Urothelium cell line (cell line): ENCODE measurements at regions not wholly inside any gene's neighbourhood (a gene's known extent, or its start where the extent isn't known, plus 50 kb on each side); places are given as distances from the start of the nearest gene placed in this dataset.
"Not testable (repeated sequence)": the region's sequence is repeated elsewhere in the genome, so short reads cannot be mapped to it uniquely, and the experiment has no call there.

Experiments used
- DNase-seq: peaks from one replicate; pipeline ENCODE4 v3.0.0; 2011; ENCODE audit warnings: low spot score, mixed read lengths
- FAIRE-seq: peaks from 2 replicates; lab custom pipeline; 2011; peaks lifted over from hg19 to GRCh38; lab: Jason Lieb, UNC

DNA sequence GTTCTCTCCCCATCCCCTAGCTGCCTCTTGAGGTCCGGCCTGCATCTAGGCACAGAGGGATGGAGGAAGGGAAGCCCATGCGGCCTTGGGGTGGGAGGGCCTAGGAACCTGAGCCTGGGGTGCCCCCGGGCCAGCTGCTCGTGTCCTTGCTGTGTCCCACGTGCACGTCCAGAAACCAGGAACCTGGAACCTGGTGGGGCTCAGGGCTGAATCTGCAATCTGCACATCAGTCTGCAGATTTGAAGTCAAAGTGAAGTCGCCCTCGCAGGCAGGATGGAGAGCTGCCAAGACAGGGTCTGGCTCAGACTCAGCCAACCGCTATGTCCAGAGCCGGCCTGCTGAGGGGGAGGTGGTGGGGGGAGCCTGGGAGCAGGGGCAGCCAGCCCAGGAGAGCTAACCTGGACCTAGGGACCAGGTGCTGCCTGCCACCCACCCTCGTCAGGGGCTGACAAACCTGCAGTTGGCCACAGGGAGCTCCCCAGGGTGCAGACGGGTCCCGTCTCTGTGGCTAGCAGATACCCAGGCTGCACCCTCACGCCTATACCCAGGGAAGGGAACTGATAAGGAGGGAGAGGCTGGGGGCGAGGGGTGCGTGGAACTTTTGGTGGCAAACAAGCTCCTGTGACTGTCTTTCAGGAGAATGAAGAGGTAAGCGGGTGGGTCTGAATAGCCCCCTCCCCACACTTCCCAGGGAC, 103.5 kb upstream of the SIMC1 start:
- no peak for DNase-seq
- no peak for FAIRE-seq

DNA sequence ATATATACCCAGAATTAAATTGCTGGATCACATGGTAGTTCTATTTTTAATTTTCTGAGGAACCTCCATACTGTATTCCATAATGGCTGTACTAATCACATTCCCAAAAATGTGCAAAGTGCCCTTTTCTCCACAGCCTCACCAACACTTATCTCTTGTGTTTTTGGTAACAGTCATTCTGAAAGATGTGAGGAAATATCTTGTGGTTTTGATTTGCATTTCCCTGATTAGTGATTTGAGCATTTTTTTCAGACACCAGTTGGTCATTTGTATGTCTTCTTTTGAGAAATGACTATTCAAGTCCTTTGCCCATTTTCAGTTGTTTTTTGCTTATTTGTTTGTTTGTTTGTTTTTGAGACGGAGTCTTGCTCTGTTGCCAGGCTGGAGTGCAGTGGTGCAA, 98.1 kb upstream of the SIMC1 start:
- not testable (repeated sequence) for FAIRE-seq

DNA sequence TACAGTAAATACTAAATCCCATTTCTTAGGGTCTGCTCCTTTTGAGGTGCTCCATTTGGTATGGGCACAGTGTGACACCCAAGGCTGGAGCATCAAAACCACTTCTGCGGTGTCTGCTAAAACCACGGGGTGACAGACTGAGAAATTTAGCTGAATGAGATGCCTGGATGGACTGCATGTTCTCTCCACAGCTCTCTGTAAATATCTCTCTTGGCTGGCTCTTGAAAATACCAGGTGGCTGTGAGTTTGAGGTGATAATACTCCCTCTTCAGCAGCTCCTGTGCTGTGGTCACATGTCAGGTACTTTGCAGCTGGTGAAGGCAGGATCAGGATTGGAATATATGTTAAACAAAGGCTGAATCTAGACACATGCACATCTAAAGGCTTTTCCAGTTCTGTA, 93.7 kb upstream of the SIMC1 start:
- FAIRE-seq: no peak
- no peak for DNase-seq

More for the DNA sequence above, 98.1 kb upstream of the SIMC1 start:
- DNase-seq: not testable (repeated sequence)

DNA sequence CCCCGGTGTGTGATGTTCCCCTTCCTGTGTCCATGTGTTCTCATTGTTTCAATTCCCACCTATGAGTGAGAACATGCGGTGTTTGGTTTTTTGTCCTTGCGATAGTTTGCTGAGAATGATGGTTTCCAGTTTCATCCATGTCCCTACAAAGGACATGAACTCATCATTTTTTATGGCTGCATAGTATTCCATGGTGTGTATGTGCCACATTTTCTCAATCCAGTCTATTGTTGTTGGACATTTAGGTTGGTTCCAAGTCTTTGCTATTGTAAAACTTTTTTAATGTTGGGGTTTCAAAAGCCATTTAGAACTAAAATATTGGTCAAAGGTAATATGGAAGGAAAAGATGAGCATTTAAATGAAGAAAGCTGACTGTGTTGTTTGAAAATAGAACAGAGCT, 88.3 kb upstream of the SIMC1 start:
- not testable (repeated sequence) for DNase-seq, FAIRE-seq

DNA sequence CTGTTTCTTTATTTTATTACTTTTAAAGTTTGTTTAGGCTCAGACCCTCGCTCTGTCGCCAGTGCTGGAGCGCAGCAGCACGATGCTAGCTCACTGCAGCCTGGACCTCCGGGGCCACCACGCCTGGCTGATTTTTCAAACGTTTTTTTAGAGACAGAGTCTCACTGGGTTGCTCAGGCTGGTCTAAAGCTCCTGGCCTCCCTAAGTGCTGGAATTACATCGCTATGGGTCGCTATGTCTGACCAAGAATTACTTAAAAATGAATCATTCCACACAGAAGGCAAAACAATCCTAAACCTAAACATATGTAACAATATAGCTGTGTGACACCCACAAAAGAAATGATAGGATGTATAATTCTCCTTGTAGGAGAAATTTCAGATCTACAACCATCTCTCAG, 86.9 kb upstream of the SIMC1 start:
- DNase-seq: no peak
- no peak for FAIRE-seq

DNA sequence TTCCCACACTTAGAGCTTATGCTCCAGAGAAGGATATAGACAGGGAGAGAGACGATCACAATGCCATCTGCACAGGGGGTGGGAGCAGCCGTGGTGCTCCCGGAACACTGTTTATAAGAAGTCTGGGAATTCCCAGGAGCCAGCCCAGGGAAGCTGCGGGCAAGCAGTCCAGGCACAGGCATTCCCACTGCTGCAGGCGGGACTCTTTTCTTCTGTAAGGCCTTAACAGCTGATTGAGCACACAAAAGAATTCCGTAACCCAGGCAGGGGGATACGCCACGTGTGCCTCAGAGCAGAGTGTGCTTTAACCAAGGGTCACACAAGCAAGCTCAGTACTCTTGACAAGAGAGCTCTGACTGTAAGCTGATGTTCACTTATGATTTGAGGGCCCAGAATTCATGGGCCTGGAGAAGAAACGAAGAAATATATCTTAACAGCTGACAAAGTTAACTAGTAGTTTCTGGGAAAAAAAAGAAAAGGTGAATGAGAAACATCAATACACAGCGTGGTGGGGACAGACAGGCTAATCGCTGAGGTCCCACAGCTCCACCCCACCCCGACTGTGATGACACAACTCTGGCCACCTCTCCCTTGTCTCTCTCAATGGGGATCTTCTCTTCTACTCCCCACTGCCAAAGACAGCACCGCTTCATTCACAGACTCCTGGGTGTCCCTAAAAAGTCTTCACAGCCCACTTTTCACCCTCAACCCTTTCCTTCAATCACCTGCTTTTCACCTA, 85.9 kb upstream of the SIMC1 start:
- no peak for DNase-seq
- no peak for FAIRE-seq

DNA sequence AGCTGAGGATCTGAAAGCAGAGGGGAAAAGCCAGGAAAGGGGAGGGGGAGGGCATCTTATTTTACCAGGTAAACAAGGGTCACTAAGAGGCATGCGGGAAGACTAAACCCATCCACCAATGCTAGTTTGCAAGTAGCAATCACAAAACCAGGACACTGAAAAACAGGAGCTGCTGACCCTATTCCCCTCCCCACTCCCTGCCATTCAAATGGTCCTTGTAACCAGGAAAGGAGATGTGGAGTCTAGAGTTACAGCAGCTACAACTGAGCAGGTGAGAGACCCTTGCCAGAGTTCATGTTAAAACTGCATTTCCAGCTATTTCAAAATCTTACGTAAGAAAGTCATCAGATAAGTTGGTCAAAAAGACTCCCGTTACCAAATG, 85.3 kb upstream of the SIMC1 start:
- DNase-seq: no peak
- FAIRE-seq: no peak

DNA sequence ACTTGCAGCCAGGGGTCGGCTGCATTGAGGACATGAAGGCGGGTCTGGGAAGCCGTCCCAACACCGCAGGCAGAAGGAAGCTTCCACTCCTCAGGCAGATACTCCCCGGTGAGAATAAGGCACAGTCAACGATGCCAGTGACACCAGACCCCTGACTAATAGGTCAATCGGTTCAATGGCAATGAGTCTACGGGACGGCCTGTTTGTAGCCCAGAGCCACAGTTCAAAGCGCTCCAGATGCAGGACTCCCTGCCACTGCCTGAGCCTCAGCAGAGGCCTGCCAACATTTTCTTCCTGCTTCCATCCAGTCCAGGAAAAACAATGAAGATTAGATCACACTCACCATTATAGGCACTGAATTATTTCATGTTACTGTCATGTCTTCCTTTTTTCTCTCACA, 84.5 kb upstream of the SIMC1 start:
- FAIRE-seq (no peak), DNase-seq (no peak)

DNA sequence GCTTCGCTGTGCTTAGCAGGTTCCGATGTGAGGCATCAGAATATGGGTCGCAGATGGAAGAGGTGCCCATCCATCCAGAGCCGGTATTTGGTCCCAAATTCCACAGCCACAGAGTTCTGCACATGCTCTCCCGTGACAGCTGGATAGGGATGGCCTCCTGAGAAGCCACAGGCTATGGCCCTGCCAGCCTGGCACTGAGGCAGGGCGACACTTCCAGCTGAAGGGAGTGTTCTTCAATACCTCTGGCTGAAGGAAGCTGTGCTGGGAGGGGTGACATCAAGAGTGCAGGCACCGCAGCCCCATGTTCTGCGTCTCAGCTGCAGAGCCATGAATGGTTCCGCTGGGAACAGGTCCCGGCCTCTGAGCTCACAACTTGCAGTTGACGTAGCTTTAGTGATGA, 83.4 kb upstream of the SIMC1 start:
- DNase-seq (no peak), FAIRE-seq (no peak)

DNA sequence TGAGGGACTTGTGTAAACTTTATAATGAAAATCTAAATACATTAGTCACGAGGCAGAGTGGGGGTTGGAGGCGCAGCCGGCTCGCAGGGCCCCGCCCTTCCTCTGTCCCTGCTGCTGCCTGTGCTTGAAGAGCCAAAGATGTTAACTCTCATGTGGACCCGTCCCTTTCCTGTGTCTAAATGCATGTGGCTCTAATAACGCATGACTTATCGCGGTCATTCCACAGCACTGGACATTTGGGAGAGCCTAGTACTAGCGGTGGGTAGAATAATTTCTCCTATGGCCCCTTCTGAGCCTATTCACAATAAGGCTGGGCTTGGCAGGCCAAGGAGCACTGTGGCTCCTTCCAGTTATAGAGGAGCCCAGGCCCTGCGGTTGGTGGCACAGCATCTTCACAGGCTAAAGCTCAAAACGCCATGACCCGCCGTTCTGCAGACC, 82.3 kb upstream of the SIMC1 start:
- no peak for DNase-seq
- FAIRE-seq: no peak

DNA sequence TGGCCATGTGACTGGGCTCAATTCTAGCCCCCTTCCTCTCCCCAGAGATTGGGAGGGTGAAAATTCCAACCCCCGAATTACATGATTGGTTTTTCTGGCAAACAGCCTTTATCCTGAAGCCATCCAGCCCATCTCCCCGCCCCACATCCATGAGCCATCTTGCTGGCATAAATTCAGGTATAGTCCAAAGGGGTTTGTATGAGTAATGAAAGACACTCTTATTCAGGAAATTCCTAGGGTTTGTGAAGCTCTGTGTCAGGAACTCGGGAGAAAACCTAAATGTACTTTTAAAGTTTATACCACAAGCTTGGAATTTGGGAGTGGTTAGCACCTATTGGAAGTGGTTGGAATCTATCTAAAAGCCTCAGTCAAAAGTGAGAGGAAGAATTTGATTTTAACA, 80.6 kb upstream of the SIMC1 start:
- FAIRE-seq (no peak), DNase-seq (peak; percentile 50)

DNA sequence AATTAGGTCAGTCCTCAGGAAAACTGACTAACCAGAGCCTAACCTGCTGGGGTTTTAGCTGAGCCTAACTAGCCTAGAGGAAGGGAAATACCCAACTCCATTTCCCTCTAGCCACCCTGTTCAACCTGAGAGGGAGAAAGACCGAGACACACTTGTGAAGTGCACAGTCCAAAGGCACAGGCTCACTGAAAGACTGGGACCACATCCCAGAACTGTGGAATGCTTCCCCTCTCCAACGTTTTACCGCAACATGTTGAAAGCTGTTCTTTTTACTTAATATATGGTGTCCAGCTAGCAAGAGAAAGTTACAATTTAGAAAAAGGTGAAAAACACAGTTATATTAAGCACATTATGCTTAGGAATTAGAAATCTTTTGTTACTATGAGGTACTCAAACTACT, 76.8 kb upstream of the SIMC1 start:
- DNase-seq (no peak), FAIRE-seq (no peak)

DNA sequence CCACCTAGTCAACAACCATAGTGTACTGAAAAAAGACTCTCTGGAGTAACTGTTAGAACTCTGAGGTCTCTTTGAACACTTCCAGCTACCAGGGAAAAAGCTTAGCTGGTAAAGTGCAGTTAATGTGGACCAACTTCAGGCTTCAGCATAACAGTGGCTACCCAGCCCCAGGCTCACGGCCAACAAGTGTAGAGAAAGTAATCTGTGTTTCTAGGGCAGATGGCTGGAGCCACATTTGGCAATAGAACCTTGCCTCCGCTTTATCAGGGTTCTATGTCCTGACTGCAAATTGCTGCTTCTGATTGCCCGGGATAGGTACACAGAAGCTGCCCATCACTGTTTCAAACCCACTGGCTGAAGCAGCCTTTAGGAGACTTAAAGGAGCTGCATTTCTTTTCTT, 76.0 kb upstream of the SIMC1 start:
- DNase-seq (no peak), FAIRE-seq (no peak)

DNA sequence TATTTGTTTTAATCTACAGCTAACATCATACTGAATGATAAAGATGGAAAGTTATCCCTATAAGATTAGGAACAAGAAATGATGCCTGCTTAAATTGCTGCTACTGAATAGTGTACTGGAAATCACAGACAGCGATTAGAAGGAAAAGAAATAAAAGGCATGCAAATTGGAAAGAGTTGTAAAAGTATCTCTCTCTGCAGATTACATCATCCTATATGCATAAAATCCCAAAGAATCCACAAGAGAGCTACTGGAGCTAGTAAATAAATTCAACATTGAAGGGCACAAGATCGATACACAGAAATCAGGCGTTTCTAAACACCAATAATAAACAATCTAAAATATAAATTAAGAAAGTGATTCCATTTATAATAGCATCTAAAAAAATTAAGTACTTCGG, 75.3 kb upstream of the SIMC1 start:
- FAIRE-seq: no peak

DNA sequence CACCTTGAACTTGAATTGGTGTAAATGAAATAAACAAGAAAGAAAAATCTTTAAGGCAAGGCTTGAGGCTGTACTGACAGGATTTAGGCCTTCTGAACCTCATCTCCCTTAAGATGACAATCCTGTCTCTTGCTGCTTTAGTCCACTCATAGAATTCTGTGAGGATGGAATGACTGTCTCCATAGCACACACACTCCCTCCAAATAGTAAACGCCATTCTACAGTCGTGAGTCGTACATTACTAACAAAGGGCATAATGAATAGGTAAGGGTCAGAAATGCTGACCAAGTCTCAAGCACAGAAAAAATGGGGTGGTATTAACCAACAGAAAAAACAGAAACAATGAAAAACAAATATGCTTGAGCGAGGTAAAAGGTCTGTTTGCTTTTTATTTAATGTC, 71.8 kb upstream of the SIMC1 start:
- DNase-seq (no peak), FAIRE-seq (no peak)

More for the DNA sequence above, 75.3 kb upstream of the SIMC1 start:
- DNase-seq: no peak

DNA sequence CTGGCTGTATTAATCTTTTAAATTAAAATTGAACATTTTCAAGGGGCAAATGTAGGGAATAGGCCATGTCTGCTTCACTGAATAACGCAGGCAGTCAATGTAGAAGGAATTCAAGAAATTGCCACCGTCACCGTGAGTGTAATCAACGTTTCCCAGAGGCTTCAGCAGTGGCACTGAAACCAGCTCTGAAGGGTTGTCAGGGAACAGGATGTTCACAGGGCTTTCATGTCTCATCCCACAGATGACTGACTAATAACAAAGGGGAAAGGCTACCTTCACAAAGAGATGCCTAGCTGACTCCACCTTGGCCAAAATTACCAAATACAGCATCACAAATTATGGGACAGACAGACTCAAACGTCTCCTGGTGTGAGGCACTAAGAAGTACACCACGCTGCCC, 70.4 kb upstream of the SIMC1 start:
- FAIRE-seq: no peak

DNA sequence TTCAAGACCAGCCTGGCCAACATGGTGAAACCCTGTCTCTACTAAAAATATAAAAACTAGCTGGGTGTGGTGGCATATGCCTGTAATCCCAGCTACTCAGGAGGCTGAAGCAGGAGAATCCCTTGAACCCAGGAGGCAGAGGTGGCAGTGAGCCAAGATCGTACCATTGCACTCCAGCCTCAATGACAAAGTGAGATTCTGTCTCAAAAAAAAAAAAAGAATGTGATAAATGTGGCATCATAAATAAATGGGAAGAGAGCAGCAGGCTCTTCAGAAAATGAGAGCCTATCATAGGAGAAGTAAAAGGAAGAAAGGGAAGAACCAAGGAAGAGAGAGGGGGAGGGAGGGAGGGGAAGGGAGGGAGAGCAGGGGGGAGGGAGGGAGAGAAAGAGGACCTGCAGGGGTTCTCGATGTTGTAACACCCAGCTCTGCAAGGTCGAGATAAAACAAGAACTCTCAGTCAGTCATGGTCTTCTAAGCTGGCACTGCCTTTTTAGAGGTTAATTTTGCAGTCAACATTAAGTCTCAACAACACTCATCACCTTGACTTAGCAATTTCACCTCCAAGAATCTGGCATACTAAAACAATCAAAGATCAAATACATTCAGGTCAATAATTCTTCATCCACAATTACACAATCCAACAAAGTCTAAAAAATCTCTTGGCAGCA, 68.7 kb upstream of the SIMC1 start:
- DNase-seq (no peak), FAIRE-seq (no peak)

More for the DNA sequence above, 70.4 kb upstream of the SIMC1 start:
- no peak for DNase-seq

DNA sequence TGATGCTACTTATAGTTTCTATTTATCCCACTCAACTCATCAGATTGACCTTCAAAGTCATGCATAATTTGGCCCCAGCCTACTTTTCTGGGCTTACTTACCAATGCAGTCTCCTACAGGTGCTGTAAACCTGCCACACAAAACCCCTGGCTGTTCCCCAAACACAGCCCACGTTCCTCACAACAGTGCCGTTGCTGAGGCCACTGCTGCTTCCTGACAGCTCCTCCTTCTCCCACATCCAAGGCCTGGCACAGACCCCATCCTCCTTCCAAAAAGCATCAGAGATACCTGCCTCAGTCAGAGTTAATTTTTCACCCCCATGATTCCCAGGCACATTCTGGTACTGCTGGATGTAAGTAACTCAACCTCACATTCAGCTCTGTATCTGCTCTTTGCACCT, 68.1 kb upstream of the SIMC1 start:
- FAIRE-seq: no peak
- no peak for DNase-seq

DNA sequence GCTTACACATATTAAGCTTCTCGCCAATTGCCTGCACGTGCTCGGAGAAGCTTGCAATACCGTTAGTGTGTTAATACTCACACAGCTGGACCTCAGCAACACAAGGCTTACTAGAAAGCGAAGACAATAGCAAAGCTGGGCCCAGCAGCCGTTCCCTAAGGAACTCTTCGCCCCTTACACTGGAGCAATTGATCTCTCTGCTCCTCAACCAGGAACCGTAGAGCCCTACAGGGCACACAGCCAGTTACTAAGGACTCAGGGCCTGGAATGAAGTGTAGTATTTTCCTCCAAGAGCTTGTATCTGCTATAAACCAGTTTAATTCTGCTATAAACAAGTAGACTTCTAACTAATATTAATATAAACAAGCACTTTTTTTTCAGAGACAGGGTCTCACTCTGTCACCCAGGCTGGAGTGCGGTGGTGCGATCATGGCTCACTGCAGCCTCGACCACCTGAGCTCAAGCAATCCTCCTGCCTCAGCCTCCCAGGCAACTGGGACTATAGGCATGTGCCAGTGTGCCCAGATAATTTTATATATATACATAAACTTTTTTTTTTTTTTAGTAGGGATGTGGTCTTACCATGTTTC, 67.0 kb upstream of the SIMC1 start:
- FAIRE-seq: no peak

DNA sequence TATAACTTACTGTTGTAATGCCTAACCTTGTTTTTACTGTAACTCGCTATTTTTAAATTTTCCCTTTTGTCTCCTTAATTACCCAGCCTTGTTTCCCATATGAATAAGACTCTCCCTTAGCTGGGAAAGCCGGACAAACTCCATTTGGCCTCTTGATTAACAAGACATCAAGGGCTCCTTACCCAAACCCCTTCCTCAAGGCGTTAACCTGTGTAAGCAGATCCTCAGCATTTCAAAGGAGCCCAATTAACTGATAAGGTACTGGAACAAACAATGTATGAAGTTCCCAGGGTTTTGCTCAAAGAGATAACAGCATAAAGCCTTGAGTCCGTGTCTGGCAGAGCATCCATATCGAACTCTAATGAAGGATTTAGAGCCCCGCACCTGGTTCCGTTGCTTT, 66.0 kb upstream of the SIMC1 start:
- no peak for DNase-seq
- FAIRE-seq: no peak

More for the DNA sequence above, 67.0 kb upstream of the SIMC1 start:
- DNase-seq: no peak

DNA sequence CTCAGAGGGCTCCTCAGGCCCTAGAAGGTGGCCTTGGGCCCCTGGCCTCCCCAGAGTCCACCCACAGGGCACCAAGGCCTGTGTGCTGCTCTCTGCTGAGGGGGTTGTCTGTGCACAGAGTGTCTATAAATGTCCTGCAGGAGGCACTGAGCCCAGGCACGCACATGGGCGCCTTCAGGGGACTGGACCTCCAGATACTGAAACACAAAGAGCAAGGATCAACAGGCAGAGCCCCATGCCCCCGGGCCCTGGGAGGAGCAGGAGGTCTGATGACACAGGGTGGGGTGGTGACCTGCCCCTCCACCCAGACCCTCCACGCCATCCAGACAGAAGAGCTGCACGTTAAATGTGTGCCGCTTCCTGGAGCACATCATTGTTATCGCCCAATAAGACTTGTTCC, 64.6 kb upstream of the SIMC1 start:
- DNase-seq: no peak
- no peak for FAIRE-seq
